Uterus (tissue), 3 donors: ENCODE measurements at regions not wholly inside any gene's neighbourhood (a gene's known extent, or its start where the extent isn't known, plus 50 kb on each side); places are given as distances from the start of the nearest gene placed in this dataset.

Source experiments
- DNase-seq, 2 donors: peaks; one replicate each; pipeline ENCODE4 v3.0.0-alpha.2; 2019 to 2020
- H3K27ac ChIP-seq, 2 donors: fragments of 200-600 bp; sonication (generic); 1 replicate in 1 of 2; 2 replicates in 1 of 2; pipeline ENCODE4 v1.5.1; 2016 to 2018
- H3K27me3 ChIP-seq, 2 donors: fragments of 200-600 bp; sonication (generic); one replicate each; pipeline ENCODE4 v1.5.1; 2018 to 2019; ENCODE audit warnings: control low read depth in 1 of 2
- H3K36me3 ChIP-seq, 2 donors: fragments of 200-600 bp; sonication (generic); one replicate each; pipeline ENCODE4 v1.5.1; 2019; ENCODE audit warnings: control low read depth in 1 of 2
- H3K4me1 ChIP-seq, 2 donors: fragments of 200-600 bp; sonication (generic); one replicate each; pipeline ENCODE4 v1.5.1; 2018 to 2019; ENCODE audit warnings: control low read depth in 1 of 2
- H3K4me3 ChIP-seq, 2 donors: fragments of 200-600 bp; sonication (generic); 1 replicate in 1 of 2; 2 replicates in 1 of 2; pipeline ENCODE4 v1.5.1; 2018 to 2019; ENCODE audit warnings: mild to moderate bottlenecking in 1 of 2
- H3K9me3 ChIP-seq, 2 donors: fragments of 200-600 bp; sonication (generic); one replicate each; pipeline ENCODE4 v1.5.1; 2019; ENCODE audit warnings: control low read depth in 1 of 2
- POLR2A ChIP-seq, 2 donors: fragments of 450-650 bp; IDR thresholded peaks; one replicate each; pipeline ENCODE4 v1.6.1; 2016; ENCODE audit warnings: antibody characterized with exemption in 2 of 2, mild to moderate bottlenecking in 1 of 2, moderate library complexity in 1 of 2
- intact Hi-C: fragments of 100-400 bp; cut with DNase I; formaldehyde crosslinking; loops from one replicate; pipeline ENCODE4 v1.15.1; 2023; ENCODE audit warnings: low total_unique reads
- TF ChIP-seq, protein P1 (sequence below), 4 experiments: fragments of 200-600 bp in 2 of 4; fragments of 450-650 bp in 2 of 4; sonication (generic) in 2 of 4; IDR thresholded peaks; one replicate each; pipeline ENCODE4 v1.5.1; 2016 to 2019; ENCODE audit warnings: antibody characterized with exemption in 4 of 4, mild to moderate bottlenecking in 2 of 4, moderate library complexity in 1 of 4
- donor health status: DM: yes; HTN: yes; CAD: no.

DNA sequence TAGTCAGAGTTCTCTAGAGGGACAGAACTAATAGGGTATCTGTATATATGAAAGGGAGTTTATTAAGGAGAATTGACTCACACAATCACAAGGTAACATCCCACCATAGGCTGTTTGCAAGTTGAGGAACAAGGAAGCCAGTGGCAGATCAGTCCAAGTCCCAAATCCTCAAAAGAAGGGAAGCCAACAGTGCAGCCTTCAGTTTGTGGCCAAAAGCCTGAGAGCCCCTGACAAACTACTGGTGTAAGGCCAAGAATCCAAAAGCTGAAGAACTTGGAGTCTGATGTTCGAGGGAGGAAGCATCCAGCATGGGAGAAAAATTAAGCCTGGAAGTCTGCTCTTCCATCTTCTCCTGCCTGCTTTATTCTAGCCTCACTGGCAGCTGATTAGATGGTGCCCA lies 1107.2 kb upstream of the CELF2 start:
- Histone ChIP-seq H3K27me3 (no peaks in the 10 kb centered on the region), H3K27ac (no peak overlapping the region), H3K4me3 (no peak overlapping the region), H3K9me3 (no peaks in the 10 kb centered on the region), H3K36me3 (no peaks in the 10 kb centered on the region), H3K4me1 (no peaks in the 10 kb centered on the region)
- intact Hi-C loops, result no loop called here
- TF ChIP-seq, protein P1, sequence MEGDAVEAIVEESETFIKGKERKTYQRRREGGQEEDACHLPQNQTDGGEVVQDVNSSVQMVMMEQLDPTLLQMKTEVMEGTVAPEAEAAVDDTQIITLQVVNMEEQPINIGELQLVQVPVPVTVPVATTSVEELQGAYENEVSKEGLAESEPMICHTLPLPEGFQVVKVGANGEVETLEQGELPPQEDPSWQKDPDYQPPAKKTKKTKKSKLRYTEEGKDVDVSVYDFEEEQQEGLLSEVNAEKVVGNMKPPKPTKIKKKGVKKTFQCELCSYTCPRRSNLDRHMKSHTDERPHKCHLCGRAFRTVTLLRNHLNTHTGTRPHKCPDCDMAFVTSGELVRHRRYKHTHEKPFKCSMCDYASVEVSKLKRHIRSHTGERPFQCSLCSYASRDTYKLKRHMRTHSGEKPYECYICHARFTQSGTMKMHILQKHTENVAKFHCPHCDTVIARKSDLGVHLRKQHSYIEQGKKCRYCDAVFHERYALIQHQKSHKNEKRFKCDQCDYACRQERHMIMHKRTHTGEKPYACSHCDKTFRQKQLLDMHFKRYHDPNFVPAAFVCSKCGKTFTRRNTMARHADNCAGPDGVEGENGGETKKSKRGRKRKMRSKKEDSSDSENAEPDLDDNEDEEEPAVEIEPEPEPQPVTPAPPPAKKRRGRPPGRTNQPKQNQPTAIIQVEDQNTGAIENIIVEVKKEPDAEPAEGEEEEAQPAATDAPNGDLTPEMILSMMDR (IDR thresholded peaks at IDR 0.05), result no peak
- no peak for TF ChIP-seq POLR2A (IDR thresholded peaks at IDR 0.05)
- DNase-seq, result no peak

DNA sequence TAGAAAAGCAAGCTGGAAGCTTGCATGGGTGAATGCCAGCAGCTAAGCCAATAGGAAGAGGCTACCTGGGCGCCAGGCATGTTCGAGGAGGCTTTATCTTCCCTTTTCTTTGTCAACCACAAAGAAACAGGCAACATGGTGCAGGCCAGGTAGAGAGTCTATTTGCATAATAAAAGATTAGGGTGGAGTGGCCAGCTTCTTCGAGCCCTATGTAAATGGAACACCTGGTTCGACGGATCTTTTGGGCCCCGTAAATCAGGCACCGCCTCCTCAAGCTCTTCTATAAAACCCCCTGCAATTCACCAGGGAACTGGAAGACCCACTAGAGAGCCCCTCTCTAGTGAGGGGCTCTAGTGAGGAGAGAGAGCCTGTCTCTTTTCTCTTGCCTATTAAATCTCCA lies 1106.2 kb upstream of the CELF2 start:
- intact Hi-C loops, result no loop called here
- no peak for TF ChIP-seq POLR2A (IDR thresholded peaks at IDR 0.05)
- TF ChIP-seq, protein P1 (IDR thresholded peaks at IDR 0.05), result no peak
- no peak for DNase-seq
- H3K9me3 ChIP-seq, result no peaks in the 10 kb centered on the region
- no peak overlapping the region for H3K4me3 ChIP-seq
- H3K27ac ChIP-seq, result no peak overlapping the region
- no peaks in the 10 kb centered on the region for H3K27me3 ChIP-seq
- H3K4me1 ChIP-seq, result no peaks in the 10 kb centered on the region
- no peaks in the 10 kb centered on the region for H3K36me3 ChIP-seq

DNA sequence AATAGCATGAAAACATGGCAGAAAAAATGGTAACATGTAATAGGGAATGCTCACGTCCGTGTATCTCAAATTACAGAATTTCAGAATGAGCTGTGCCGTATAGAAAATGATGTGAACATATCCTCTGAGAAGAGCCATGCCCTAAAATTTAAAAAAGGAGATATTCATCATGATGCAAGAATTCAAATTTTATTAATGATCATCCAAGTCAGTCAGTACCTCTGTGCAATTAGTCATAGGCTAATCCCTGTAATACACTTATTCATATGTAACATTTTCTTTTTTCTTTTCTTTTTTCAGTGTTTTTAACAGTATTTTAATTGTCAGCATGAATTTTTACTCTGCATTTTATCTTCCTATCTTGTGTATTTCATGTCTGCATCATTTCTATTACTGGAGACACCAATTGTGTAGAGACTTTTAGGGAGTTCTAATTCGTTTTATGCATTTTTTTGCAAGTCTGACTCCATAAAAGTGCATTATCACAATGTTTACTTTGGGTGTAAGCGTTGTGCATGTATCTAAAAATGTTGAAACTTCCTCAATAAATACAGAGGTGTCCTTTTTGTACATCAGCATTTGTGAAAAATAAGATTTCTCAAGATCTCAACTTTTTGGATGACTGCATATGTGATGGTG lies 1103.7 kb upstream of the CELF2 start:
- intact Hi-C loops, result no loop called here
- no peaks in the 10 kb centered on the region for H3K4me1 ChIP-seq
- no peak for DNase-seq
- no peak overlapping the region for H3K4me3 ChIP-seq
- no peaks in the 10 kb centered on the region for H3K36me3 ChIP-seq
- TF ChIP-seq, protein P1 (IDR thresholded peaks at IDR 0.05), result no peak
- no peak for TF ChIP-seq POLR2A (IDR thresholded peaks at IDR 0.05)
- no peaks in the 10 kb centered on the region for H3K9me3 ChIP-seq
- H3K27ac ChIP-seq, result no peak overlapping the region
- no peaks in the 10 kb centered on the region for H3K27me3 ChIP-seq

DNA sequence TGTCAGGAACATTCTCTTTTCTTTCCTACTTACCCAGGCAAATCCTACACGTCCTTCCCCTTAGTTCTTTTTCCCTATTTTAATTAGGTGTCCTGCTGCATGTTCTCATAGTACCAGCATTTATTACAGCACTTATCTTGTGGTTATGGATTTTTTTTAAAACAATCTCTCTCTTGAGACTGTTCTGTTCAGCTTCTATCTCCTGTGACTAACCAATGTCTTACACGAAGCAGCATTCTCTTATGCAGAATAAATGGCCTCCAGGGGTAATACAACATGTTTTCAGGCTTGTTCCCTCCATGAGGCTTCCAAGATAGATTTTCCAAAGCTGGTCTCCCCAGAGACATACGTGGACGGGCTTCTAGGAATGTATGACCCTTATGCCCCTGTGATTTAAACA lies 1096.1 kb upstream of the CELF2 start:
- no peak overlapping the region for H3K27ac ChIP-seq
- no peaks in the 10 kb centered on the region for H3K36me3 ChIP-seq
- H3K4me3 ChIP-seq, result no peak overlapping the region
- DNase-seq, result no peak
- H3K4me1 ChIP-seq, result no peaks in the 10 kb centered on the region
- H3K27me3 ChIP-seq, result no peaks in the 10 kb centered on the region
- TF ChIP-seq, protein P1 (IDR thresholded peaks at IDR 0.05), result no peak
- TF ChIP-seq POLR2A (IDR thresholded peaks at IDR 0.05), result no peak
- intact Hi-C loops, result no loop called here
- H3K9me3 ChIP-seq, result no peaks in the 10 kb centered on the region

DNA sequence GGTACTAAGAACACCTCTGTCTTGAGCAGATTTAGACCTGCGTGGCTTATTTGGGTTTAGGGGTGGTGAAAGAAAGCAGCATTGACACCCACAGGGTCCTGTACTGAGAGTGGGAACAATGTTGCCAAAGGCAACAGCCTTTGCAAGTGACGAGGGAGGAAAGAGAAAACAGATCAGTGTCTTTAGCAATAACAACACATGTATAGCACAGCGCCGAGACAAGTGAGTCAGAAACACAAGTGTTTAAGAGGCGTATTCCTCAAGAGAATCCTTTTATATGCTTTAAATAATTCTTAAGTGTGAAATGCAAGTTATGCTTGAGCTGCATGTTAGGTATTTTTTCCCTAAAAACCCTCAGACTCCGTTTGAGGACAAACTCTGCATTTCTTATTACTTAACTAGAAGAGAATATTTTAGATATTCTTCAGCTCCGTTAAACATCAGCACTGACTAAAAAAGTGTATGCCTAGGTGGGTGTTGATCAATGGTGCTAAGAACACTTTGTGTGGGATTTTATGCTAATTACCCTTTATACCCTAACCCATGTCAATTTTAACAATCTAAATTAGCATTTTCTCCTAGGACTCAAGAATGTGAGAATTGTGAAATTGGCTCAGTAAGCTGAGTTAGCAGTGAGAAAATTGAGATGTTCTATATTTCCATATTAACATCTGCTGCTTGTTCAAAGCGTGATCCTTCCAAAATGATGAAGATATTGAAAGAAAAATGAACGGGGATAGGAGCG lies 1095.4 kb upstream of the CELF2 start:
- Histone ChIP-seq H3K4me3 (no peak overlapping the region), H3K27me3 (no peaks in the 10 kb centered on the region), H3K9me3 (no peaks in the 10 kb centered on the region), H3K4me1 (no peaks in the 10 kb centered on the region), H3K27ac (no peak overlapping the region), H3K36me3 (no peaks in the 10 kb centered on the region)
- TF ChIP-seq, protein P1 (IDR thresholded peaks at IDR 0.05), result no peak
- DNase-seq, result no peak
- intact Hi-C loops, result no loop called here
